ENCODE measurements at regions not wholly inside any gene's neighbourhood (a gene's known extent, or its start where the extent isn't known, plus 50 kb on each side); places are given as distances from the start of the nearest gene placed in this dataset.

- TF ChIP-seq GATA2 (IDR thresholded peaks at IDR 0.05; ENCODE audit: low read depth, low read length) (no peak), GATA3 (IDR thresholded peaks at IDR 0.05; ENCODE audit: low read depth, low read length) (no peak)
Measured at GRCh38 chr9:105128908-105129600, 115.4 kb upstream of the SLC44A1 start.
